ENCODE measurements at regions not wholly inside any gene's neighbourhood (a gene's known extent, or its start where the extent isn't known, plus 50 kb on each side); places are given as distances from the start of the nearest gene placed in this dataset.

- no peak for DNase-seq
- ATAC-seq (replicated peaks): no peak
- H3K27me3 Mint-ChIP-seq: peaks cover 0 to 8% of the 10 kb centered on the region in 2 donors
- H3K9me3 Mint-ChIP-seq: peaks cover 6 to 19% of the 10 kb centered on the region in 2 donors
- H3K4me1 Mint-ChIP-seq (ENCODE audit: low read depth in 2 of 2): no peaks in the 10 kb centered on the region
- no peak overlapping the region for H3K27ac Mint-ChIP-seq
- no peaks in the 10 kb centered on the region for H3K36me3 Mint-ChIP-seq (ENCODE audit: insufficient read depth)
- H3K4me3 Mint-ChIP-seq: no peak overlapping the region
Observed at GRCh38 chr1:60600532-60600931, 481.8 kb upstream of the NFIA start.

DNA sequence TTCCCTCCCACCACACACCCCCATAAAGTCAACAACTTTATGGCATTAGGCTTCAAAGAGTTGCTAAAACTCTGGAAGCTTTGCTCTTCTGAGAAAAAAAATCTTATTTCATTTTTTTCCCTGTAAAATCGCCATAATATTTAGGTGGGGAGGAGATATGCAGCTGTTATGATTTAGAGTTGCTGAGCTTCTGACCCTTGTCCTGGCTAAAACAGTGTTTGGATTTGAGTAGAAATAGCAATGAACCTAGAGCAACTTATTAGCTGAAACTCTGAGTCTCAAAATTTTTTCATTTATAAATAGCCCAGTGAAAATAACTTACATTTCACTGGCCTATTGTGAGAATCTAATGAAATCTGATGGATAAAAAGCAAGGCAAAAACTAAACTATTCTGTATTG is 482.8 kb upstream of the NFIA start:
- Mint-ChIP-seq H3K36me3 (ENCODE audit: insufficient read depth) (no peaks in the 10 kb centered on the region), H3K27ac (no peak overlapping the region), H3K9me3 (peaks cover 7 to 19% of the 10 kb centered on the region in 2 donors)

GRCh38 chr1:60598041-60598910 is 484.1 kb upstream of the NFIA start:
- Mint-ChIP-seq H3K4me3 (no peak overlapping the region), H3K9me3 (peaks cover 3 to 11% of the 10 kb centered on the region in 2 donors), H3K4me1 (ENCODE audit: low read depth in 2 of 2) (no peaks in the 10 kb centered on the region), H3K27ac (no peak overlapping the region), H3K27me3 (peaks cover 0 to 8% of the 10 kb centered on the region in 2 donors), H3K36me3 (ENCODE audit: insufficient read depth) (no peaks in the 10 kb centered on the region)
- DNase-seq (no peak), ATAC-seq (replicated peaks) (no peak)

More for the DNA sequence above, 482.8 kb upstream of the NFIA start:
- no peak for ATAC-seq (replicated peaks)
- DNase-seq: no peak
- Mint-ChIP-seq H3K27me3 (peaks cover 0 to 8% of the 10 kb centered on the region in 2 donors), H3K4me1 (ENCODE audit: low read depth in 2 of 2) (no peaks in the 10 kb centered on the region), H3K4me3 (no peak overlapping the region)

GRCh38 chr1:60596791-60597750 is 485.3 kb upstream of the NFIA start:
- Mint-ChIP-seq H3K9me3 (peaks cover 3 to 10% of the 10 kb centered on the region in 2 donors), H3K36me3 (ENCODE audit: insufficient read depth) (no peaks in the 10 kb centered on the region), H3K4me1 (ENCODE audit: low read depth in 2 of 2) (no peaks in the 10 kb centered on the region), H3K27me3 (peaks cover 0 to 8% of the 10 kb centered on the region in 2 donors), H3K4me3 (no peak overlapping the region), H3K27ac (no peak overlapping the region)
- DNase-seq: no peak
- ATAC-seq (replicated peaks): no peak

GRCh38 chr1:60591583-60591982 is 490.8 kb upstream of the NFIA start:
- Mint-ChIP-seq H3K27me3 (no peaks in the 10 kb centered on the region), H3K4me1 (ENCODE audit: low read depth in 2 of 2) (no peaks in the 10 kb centered on the region), H3K9me3 (peaks cover 0 to 5% of the 10 kb centered on the region in 2 donors), H3K4me3 (no peak overlapping the region), H3K27ac (no peak overlapping the region), H3K36me3 (ENCODE audit: insufficient read depth) (no peaks in the 10 kb centered on the region)
- no peak for ATAC-seq (replicated peaks)
- no peak for DNase-seq

- no peaks in the 10 kb centered on the region for H3K27me3 Mint-ChIP-seq
- H3K4me1 Mint-ChIP-seq (ENCODE audit: low read depth in 2 of 2): no peaks in the 10 kb centered on the region
- H3K4me3 Mint-ChIP-seq: no peak overlapping the region
- peaks cover 0 to 1% of the 10 kb centered on the region in 2 donors for H3K9me3 Mint-ChIP-seq
- no peak overlapping the region for H3K27ac Mint-ChIP-seq
- DNase-seq: no peak
- ATAC-seq (replicated peaks): no peak
- H3K36me3 Mint-ChIP-seq (ENCODE audit: insufficient read depth): no peaks in the 10 kb centered on the region
Observed at GRCh38 chr1:60589916-60590315, 492.4 kb upstream of the NFIA start.

DNA sequence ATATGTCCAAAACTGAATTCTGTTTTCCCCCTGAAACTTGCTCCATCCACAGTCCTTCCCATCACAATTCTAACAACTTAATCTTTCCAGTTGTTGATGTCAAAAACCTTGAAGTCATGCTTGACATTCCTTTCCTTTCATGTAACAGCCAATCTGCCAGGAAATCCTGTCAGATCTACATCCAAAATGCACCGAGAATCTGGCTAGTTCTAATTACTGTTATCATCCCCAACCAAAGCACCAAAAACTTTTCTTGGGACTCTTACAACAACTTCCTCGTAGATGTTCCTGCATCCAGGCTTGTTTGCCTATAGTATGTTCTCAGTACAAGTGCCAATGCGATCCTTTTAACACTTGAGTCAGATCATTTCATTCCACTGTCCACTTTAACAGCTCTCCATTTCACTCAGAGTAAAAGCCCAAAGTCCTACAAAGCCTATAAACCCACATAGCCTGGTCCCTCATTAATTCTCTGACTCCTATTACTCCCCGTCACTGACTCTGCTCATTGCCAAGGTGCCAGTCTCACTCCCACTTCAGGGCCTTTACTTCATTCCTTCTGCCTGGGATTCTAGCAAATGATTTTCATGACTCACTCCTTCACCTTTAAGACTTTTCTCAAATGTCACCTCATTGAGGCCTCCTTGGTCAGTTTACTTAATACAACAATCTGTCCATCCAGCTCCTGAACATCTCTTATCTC is 493.2 kb upstream of the NFIA start:
- H3K4me1 Mint-ChIP-seq (ENCODE audit: low read depth in 2 of 2): no peaks in the 10 kb centered on the region
- peaks cover 1 to 5% of the 10 kb centered on the region in 2 donors for H3K9me3 Mint-ChIP-seq
- no peak overlapping the region for H3K27ac Mint-ChIP-seq
- no peak overlapping the region for H3K4me3 Mint-ChIP-seq
- H3K36me3 Mint-ChIP-seq (ENCODE audit: insufficient read depth): no peaks in the 10 kb centered on the region
- ATAC-seq (replicated peaks): no peak
- DNase-seq: no peak
- H3K27me3 Mint-ChIP-seq: no peaks in the 10 kb centered on the region

DNA sequence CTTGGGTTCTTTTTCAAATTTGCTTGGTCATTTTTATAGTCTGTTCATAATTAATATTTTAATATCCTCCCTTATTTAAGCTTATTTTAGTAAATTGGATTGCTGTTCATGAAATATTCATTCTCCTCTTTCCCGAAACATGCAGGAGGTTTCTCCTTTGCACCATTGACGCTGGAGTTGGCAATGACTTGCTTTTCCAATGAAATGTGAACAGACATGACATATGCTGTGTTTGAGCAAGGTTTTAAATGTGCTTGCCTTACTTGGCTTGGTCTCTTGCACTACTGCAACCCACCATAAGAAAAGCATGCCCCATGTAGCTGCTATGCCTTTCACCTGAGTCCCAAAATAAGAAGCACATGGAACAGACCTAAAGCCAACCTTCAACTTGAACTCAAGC is 498.0 kb upstream of the NFIA start:
- no peak overlapping the region for H3K27ac Mint-ChIP-seq
- peaks cover 6 to 10% of the 10 kb centered on the region in 2 donors for H3K9me3 Mint-ChIP-seq
- no peak overlapping the region for H3K4me3 Mint-ChIP-seq

DNA sequence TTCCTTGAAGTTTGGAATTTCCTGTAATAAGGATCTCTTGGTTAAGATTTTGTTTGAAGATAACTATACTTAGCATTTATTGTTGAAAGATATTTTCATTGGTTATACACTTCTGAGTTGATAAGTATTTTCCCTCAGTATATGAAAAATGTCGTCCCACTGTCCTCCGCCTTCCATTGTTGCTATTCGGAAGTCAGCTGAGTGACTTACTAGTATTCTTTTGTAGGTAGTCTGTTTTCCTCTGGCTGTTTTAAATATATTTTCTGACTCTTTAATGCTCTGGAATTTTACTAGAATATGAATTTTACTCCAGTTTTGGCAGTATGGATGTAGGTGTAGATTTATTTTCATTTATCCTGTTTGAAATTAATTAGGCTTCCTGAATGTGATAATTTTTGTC is 498.7 kb upstream of the NFIA start:
- Mint-ChIP-seq H3K4me1 (ENCODE audit: low read depth in 2 of 2) (no peaks in the 10 kb centered on the region), H3K4me3 (no peak overlapping the region), H3K36me3 (ENCODE audit: insufficient read depth) (no peaks in the 10 kb centered on the region), H3K9me3 (peaks cover 6 to 10% of the 10 kb centered on the region in 2 donors), H3K27me3 (no peaks in the 10 kb centered on the region), H3K27ac (no peak overlapping the region)
- ATAC-seq (replicated peaks): no peak
- no peak for DNase-seq

More for the DNA sequence above, 498.0 kb upstream of the NFIA start:
- Mint-ChIP-seq H3K36me3 (ENCODE audit: insufficient read depth) (no peaks in the 10 kb centered on the region), H3K4me1 (ENCODE audit: low read depth in 2 of 2) (no peaks in the 10 kb centered on the region), H3K27me3 (no peaks in the 10 kb centered on the region)
- DNase-seq (no peak), ATAC-seq (replicated peaks) (no peak)

DNA sequence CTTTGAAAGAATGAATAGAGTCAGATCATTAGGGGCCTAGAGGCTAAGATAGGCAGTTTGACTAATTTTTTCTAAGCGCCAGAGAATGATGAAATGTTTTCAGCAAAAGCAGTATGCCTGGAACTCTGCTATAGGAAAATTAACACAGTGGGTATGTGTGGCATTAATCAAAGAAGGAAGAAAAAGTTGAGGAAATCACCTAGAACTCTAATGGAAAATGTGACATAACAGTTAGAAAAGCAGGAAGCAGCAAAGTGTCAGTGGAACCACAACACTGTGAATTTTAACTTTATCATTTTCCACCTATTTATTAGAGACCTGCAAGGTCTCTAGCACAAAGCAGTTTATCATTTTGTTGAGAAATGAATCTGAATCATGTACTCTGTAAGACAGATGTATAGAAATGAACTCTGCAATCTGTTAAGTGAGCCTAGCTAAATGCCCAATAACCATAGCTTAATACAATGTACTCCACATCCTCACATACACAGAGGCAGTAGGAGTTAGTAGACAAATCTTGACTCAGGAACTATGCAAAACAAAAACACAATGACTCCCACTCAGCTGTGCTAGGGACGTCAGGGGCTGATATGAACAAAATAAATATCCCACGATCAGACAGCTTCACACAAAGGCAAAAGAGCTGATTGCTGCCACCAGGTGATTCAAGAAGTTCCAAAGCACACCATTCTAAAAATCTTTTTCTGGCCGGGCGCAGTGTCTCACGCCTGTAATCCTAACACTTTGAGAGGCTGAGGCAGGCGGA is 500.7 kb upstream of the NFIA start:
- DNase-seq (no peak), ATAC-seq (replicated peaks) (no peak)
- peaks cover 5 to 10% of the 10 kb centered on the region in 2 donors for H3K9me3 Mint-ChIP-seq
- H3K4me1 Mint-ChIP-seq (ENCODE audit: low read depth in 2 of 2): no peaks in the 10 kb centered on the region
- H3K27ac Mint-ChIP-seq: no peak overlapping the region
- H3K27me3 Mint-ChIP-seq: no peaks in the 10 kb centered on the region
- H3K4me3 Mint-ChIP-seq: no peak overlapping the region
- no peaks in the 10 kb centered on the region for H3K36me3 Mint-ChIP-seq (ENCODE audit: insufficient read depth)

DNA sequence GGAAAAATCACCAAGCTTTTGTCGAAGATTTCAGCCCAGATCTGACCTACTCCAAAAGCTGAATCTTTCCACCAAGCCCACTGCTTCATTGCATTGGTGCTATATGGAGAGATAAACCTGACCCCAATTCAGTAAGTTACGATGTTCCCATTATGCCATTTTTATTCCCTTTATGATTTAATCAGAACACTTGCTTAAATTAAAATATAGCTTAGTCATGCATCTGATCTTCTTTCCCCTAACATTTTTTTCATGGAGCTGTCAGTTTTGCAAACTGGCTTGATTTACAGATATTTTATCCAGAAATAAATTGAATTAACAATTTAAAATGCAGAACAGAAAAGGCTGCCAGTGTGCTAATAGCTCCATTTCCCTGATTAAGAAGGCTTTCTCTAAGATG is 503.5 kb upstream of the C1orf87 start:
- H3K4me3 Mint-ChIP-seq: no peak overlapping the region
- no peaks in the 10 kb centered on the region for H3K36me3 Mint-ChIP-seq (ENCODE audit: insufficient read depth)
- DNase-seq (no peak), ATAC-seq (replicated peaks) (no peak)
- H3K9me3 Mint-ChIP-seq: peaks cover 0 to 3% of the 10 kb centered on the region in 2 donors
- no peak overlapping the region for H3K27ac Mint-ChIP-seq
- no peaks in the 10 kb centered on the region for H3K4me1 Mint-ChIP-seq (ENCODE audit: low read depth in 2 of 2)
- no peaks in the 10 kb centered on the region for H3K27me3 Mint-ChIP-seq

DNA sequence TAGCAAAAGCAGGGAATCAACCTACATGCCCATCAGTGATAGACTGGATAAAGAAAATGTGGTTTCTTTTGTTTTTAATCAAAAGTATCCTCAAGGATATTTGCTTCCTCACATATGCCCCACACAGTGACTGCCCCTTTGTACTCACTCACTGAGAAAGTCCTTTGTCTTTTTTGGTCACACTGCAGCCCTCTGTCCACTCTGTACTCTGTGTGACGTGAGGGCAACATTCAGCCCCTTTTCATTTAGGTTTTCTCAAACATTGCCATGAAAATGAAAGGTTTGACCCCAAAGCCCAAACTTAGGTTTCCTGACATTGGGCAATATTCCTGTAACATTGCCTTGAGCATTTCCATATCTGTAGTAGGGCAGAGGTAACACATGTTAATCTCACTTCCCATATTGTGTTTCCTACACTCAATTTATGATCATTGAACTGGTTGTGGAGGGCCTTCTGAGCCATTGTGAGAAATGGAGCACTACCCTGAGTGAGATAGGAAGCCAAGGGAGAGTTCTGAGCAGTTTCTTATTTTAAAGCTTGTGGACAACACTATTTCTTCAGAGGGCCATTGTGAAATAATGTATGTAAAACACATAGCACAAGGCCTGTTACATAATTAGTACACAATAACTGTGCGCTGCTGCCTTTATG is 501.9 kb upstream of the C1orf87 start:
- Mint-ChIP-seq H3K4me3 (no peak overlapping the region), H3K36me3 (ENCODE audit: insufficient read depth) (no peaks in the 10 kb centered on the region), H3K9me3 (peaks cover 0 to 2% of the 10 kb centered on the region in 2 donors), H3K27me3 (no peaks in the 10 kb centered on the region), H3K27ac (no peak overlapping the region), H3K4me1 (ENCODE audit: low read depth in 2 of 2) (no peaks in the 10 kb centered on the region)
- DNase-seq (no peak), ATAC-seq (replicated peaks) (no peak)
